HG02623 (cell line): ENCODE measurements at regions not wholly inside any gene's neighbourhood (a gene's known extent, or its start where the extent isn't known, plus 50 kb on each side); places are given as distances from the start of the nearest gene placed in this dataset.

Experiments used
- ATAC-seq: cut with Tn5 transposase; IDR thresholded peaks from one replicate; pipeline ENCODE4 v1.9.1; 2021; ENCODE audit warnings: moderate library complexity; ENCODE audit not compliant: unreplicated experiment

GRCh38 chr11:10622108-10622507, 53.6 kb upstream of the LYVE1 start:
- ATAC-seq = no peak

GRCh38 chr11:10619131-10619680, 50.7 kb upstream of the LYVE1 start:
- no peak for ATAC-seq

- no peak for ATAC-seq
Measured at GRCh38 chr11:10618490-10618889, 50.0 kb upstream of the LYVE1 start.
